OCI-LY7 (cell line): ENCODE measurements at regions not wholly inside any gene's neighbourhood (a gene's known extent, or its start where the extent isn't known, plus 50 kb on each side); places are given as distances from the start of the nearest gene placed in this dataset.
"Not testable (repeated sequence)": the region's sequence is repeated elsewhere in the genome, so short reads cannot be mapped to it uniquely, and the experiment has no call there.

Experiments
- BruUV-seq: library from RNA; stranded (reverse); fragments of 400-500 nt; replicated peaks from 2 replicates; lab custom pipeline; 2021; lab: Mats Ljungman, UMichigan
- CTCF ChIA-PET: fragments of 300-600 bp; sonication (Branson Sonifier 250); formaldehyde crosslinking; loops from one replicate; lab custom pipeline; 2022; ENCODE audit warnings: antibody characterized with exemption; ENCODE audit not compliant: unreplicated experiment; lab: Charles Lee
- POLR2A ChIA-PET: fragments of 300-600 bp; sonication (Branson Sonifier 250); formaldehyde crosslinking; loops from one replicate; lab custom pipeline; 2022; ENCODE audit warnings: antibody characterized with exemption; lab: Charles Lee
- DNase-seq: peaks from one replicate; pipeline ENCODE4 v3.0.0-alpha.2; 2015; ENCODE audit warnings: low spot score
- H2AFZ ChIP-seq: fragments of 200-600 bp; sonication (generic), shearing (Covaris generic); 2 replicates; pipeline ENCODE4 v1.6.1; 2014; ENCODE audit warnings: mild to moderate bottlenecking, antibody characterized with exemption, low read length, moderate library complexity
- H3K27ac ChIP-seq: fragments of 200-600 bp; sonication (generic); 2 replicates; pipeline ENCODE4 v1.5.1; 2014; ENCODE audit warnings: mixed run types, low read depth, mild to moderate bottlenecking, moderate library complexity, low read length, inconsistent platforms; ENCODE audit not compliant: poor library complexity, severe bottlenecking
- H3K36me3 ChIP-seq: fragments of 200-600 bp; sonication (generic); 2 replicates; pipeline ENCODE4 v1.6.1; 2014; ENCODE audit warnings: mild to moderate bottlenecking, antibody characterized with exemption, low read length, moderate library complexity, mixed read lengths; ENCODE audit not compliant: insufficient read depth
- H3K4me1 ChIP-seq: fragments of 200-600 bp; sonication (generic); 2 replicates; pipeline ENCODE4 v1.5.1; 2014; ENCODE audit warnings: mild to moderate bottlenecking, low read length; ENCODE audit not compliant: insufficient read depth, poor library complexity, severe bottlenecking
- H3K4me2 ChIP-seq: fragments of 200-600 bp; sonication (generic); 2 replicates; pipeline ENCODE4 v1.6.1; 2014; ENCODE audit warnings: mild to moderate bottlenecking, low read length
- H3K4me3 ChIP-seq: fragments of 200-600 bp; sonication (generic); 2 replicates; pipeline ENCODE4 v1.5.1; 2014; ENCODE audit warnings: mild to moderate bottlenecking, low read depth, low read length; ENCODE audit not compliant: poor library complexity, severe bottlenecking
- H3K79me2 ChIP-seq: fragments of 200-600 bp; sonication (generic); 2 replicates; pipeline ENCODE4 v1.6.1; 2016; ENCODE audit warnings: low read depth, mild to moderate bottlenecking, low read length, moderate library complexity, mixed read lengths; ENCODE audit not compliant: insufficient read depth
- H3K9me2 ChIP-seq: fragments of 200-600 bp; sonication (generic); 2 replicates; pipeline ENCODE4 v1.6.1; 2016; ENCODE audit warnings: mild to moderate bottlenecking, low read length, mixed read lengths; ENCODE audit not compliant: insufficient read depth
- H3K9me3 ChIP-seq: fragments of 200-600 bp; sonication (generic); 2 replicates; pipeline ENCODE4 v1.6.1; 2014; ENCODE audit warnings: mild to moderate bottlenecking, mixed run types, low read length, mixed read lengths
- H4K20me1 ChIP-seq: fragments of 200-600 bp; sonication (generic); 2 replicates; pipeline ENCODE4 v1.6.1; 2014; ENCODE audit warnings: mild to moderate bottlenecking, antibody characterized with exemption, low read length, moderate library complexity, mixed read lengths; ENCODE audit not compliant: insufficient read depth
- CTCF ChIP-seq: fragments of 200-600 bp; sonication (generic); conservative IDR thresholded peaks from 2 replicates; pipeline ENCODE4 v1.5.1; 2014; ENCODE audit warnings: mild to moderate bottlenecking, antibody characterized with exemption, low read length, moderate library complexity, mixed read lengths
- EZH2phosphoT487 ChIP-seq: fragments of 200-600 bp; sonication (generic); IDR thresholded peaks from 2 replicates; pipeline ENCODE4 v1.6.1; 2018; ENCODE audit warnings: low read depth, borderline replicate concordance, mild to moderate bottlenecking, mixed run types, antibody characterized with exemption, low read length, moderate library complexity, mixed read lengths
- intact Hi-C: fragments of 100-400 bp; cut with micrococcal nuclease; formaldehyde crosslinking; loops from one replicate; pipeline ENCODE4 v1.10.0; 2022; ENCODE audit not compliant: unreplicated experiment

GRCh38 chrX:45553417-45553816, 352.7 kb upstream of the DIPK2B start:
- intact Hi-C loops: no loop called here
- POLR2A ChIA-PET: no interaction called here

GRCh38 chrX:45546697-45547096, 346.0 kb upstream of the DIPK2B start:
- BruUV-seq, H3K27ac ChIP-seq, H3K4me2 ChIP-seq, H2AFZ ChIP-seq, H3K4me3 ChIP-seq, H3K9me2 ChIP-seq, POLR2A ChIA-PET, H3K36me3 ChIP-seq, H3K9me3 ChIP-seq, DNase-seq, CTCF ChIA-PET, H3K4me1 ChIP-seq, H4K20me1 ChIP-seq, H3K79me2 ChIP-seq, intact Hi-C loops: not testable (repeated sequence)

More at GRCh38 chrX:45553417-45553816, 352.7 kb upstream of the DIPK2B start:
- H3K9me3 ChIP-seq: no peaks in the 10 kb centered on the region
- H3K36me3 ChIP-seq: no peaks in the 10 kb centered on the region
- CTCF ChIA-PET: no interaction called here
- H4K20me1 ChIP-seq: no peaks in the 10 kb centered on the region
- H3K27ac ChIP-seq: no peak overlapping the region
- no peaks in the 10 kb centered on the region for H3K9me2 ChIP-seq
- no peak overlapping the region for H3K4me2 ChIP-seq
- no TSS peak for BruUV-seq
- H3K4me3 ChIP-seq: no peak overlapping the region
- no peak for TF ChIP-seq CTCF
- TF ChIP-seq EZH2phosphoT487: no peak
- DNase-seq: no peak
- no peaks in the 10 kb centered on the region for H3K4me1 ChIP-seq
- no peak overlapping the region for H2AFZ ChIP-seq
- no peaks in the 10 kb centered on the region for H3K79me2 ChIP-seq

GRCh38 chrX:45540181-45540580, 339.5 kb upstream of the DIPK2B start:
- Histone ChIP-seq H4K20me1 (no peaks in the 10 kb centered on the region), H3K4me3 (no peak overlapping the region), H2AFZ (no peak overlapping the region), H3K27ac (no peak overlapping the region), H3K4me2 (no peak overlapping the region), H3K36me3 (no peaks in the 10 kb centered on the region), H3K79me2 (no peaks in the 10 kb centered on the region), H3K9me3 (no peaks in the 10 kb centered on the region), H3K9me2 (no peaks in the 10 kb centered on the region), H3K4me1 (no peaks in the 10 kb centered on the region)
- ChIA-PET CTCF (no interaction called here), POLR2A (no interaction called here)
- intact Hi-C loops: no loop called here
- TF ChIP-seq EZH2phosphoT487: no peak
- TF ChIP-seq CTCF: no peak
- no peak for DNase-seq
- no TSS peak for BruUV-seq
